GM13976 (cell line): ENCODE measurements at regions not wholly inside any gene's neighbourhood (a gene's known extent, or its start where the extent isn't known, plus 50 kb on each side); places are given as distances from the start of the nearest gene placed in this dataset.

Experiments
- DNase-seq: peaks from one replicate; pipeline ENCODE4 v3.0.0; 2012; ENCODE audit warnings: low spot score
- in situ Hi-C: fragments of 300-500 bp; cut with MboI; formaldehyde crosslinking; loops from one replicate; pipeline ENCODE4 v1.12.0; 2022; ENCODE audit warnings: low sequenced_read_pairs, mixed read lengths, inconsistent platforms; ENCODE audit not compliant: unreplicated experiment
- TF ChIP-seq, protein P1 (sequence below): IDR thresholded peaks from 2 replicates; pipeline ENCODE4 v1.5.1; 2012; ENCODE audit warnings: borderline replicate concordance, mild to moderate bottlenecking; ENCODE audit not compliant: insufficient read depth; ENCODE audit errors: extremely low read depth, missing control alignments, control extremely low read depth

DNA sequence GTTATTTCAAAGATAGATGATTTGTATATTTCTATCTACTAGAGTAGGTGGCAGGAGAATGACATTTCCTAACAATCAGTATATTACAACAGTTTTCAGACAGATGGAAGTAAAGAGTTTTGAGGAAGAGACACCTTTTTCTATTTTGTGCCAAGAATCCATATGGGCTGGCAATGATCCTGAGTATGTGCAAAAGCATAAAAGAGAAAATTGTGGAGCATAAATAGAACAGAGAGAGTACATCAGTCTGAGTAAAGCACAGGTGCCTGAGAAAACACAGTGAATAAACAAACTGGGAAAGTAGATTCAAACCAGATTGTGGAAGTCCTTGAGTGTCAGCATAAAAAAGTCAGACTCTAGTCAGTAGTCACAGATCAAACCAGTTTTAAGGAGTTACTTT, 96.8 kb upstream of the WDR44 start:
- TF ChIP-seq, protein P1, sequence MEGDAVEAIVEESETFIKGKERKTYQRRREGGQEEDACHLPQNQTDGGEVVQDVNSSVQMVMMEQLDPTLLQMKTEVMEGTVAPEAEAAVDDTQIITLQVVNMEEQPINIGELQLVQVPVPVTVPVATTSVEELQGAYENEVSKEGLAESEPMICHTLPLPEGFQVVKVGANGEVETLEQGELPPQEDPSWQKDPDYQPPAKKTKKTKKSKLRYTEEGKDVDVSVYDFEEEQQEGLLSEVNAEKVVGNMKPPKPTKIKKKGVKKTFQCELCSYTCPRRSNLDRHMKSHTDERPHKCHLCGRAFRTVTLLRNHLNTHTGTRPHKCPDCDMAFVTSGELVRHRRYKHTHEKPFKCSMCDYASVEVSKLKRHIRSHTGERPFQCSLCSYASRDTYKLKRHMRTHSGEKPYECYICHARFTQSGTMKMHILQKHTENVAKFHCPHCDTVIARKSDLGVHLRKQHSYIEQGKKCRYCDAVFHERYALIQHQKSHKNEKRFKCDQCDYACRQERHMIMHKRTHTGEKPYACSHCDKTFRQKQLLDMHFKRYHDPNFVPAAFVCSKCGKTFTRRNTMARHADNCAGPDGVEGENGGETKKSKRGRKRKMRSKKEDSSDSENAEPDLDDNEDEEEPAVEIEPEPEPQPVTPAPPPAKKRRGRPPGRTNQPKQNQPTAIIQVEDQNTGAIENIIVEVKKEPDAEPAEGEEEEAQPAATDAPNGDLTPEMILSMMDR, result no peak
- DNase-seq, result no peak

DNA sequence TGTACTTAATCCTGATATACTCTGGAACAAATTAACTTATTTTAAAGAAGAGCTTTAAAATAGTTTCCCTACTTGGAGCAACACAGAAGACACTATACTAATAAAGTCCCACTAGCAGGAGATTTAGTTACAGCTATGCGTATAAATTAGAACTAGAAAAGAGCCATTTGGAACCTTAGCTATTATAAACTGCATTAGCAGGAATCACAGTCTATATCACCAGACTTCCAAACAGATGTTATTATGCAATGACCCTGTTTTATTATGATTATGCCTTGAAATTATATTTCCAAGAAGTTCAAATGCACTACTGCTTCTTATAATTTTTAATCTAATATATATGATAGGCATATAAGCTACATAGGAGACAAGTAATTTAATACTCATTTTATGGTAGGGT, 95.5 kb upstream of the WDR44 start:
- TF ChIP-seq, protein P1, result no peak
- in situ Hi-C loops, result no loop called here
- no peak for DNase-seq

More for the DNA sequence above, 96.8 kb upstream of the WDR44 start:
- in situ Hi-C loops, result no loop called here

DNA sequence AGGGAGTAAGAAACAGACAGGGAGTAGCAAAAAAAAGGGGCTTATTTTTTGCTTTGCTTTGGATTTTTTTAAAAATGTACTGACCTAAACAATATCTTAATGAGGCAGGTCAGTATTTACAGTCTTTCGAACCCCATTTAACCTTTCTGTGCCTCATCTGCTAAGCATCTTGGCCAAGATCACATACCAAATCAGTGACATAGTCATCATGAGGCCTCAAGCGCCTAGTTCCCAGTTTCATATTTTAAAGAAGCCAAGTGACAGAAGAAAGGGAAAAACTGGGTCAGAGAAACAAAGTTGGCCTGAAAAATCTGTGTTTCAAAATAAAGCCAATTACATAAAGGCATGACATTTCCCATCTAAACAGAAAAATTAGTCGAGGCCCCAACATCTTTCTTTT, 94.6 kb upstream of the WDR44 start:
- DNase-seq, result no peak
- in situ Hi-C loops, result no loop called here
- TF ChIP-seq, protein P1, result no peak

DNA sequence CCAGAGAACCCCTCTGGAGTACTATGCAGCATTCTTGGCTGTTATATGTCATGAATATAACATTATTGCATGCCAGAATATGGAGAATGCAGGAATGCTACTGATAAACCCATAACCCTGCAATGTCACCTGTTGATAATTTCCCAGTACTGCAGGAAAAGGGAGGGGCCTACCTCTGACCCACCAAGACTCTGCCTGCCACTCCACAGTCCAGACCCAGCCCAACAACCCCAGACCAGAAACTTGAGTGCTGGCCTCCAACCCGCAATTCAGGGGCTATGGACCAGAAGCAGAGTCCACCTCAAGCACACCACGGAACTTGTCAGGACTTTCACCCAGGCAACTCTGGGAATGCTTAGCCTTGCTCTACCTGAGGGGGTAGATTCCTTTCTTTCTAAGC, 92.9 kb upstream of the WDR44 start:
- TF ChIP-seq, protein P1, result no peak
- no peak for DNase-seq
- in situ Hi-C loops, result no loop called here

DNA sequence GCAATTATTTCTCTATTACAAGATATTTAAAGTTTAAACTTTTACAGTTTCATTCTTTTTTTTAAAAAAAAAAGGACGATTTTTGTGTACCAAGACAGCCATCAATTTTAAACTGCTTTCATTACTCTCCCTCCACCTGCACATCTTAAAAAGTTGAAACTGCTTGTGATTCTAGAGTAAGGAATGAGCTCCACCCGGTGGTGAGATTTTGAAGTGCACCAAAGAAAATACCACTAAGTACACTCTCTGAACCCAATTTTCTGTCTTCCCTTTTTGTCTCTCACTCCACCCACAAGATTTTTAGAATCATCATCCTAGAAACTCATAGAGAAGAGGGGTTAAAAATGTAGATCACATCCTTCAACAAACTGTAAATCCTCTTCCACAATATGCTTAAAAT, 91.3 kb upstream of the WDR44 start:
- TF ChIP-seq, protein P1, result peak; percentile 67
- in situ Hi-C loops, result no loop called here
- DNase-seq, result peak; percentile 38

DNA sequence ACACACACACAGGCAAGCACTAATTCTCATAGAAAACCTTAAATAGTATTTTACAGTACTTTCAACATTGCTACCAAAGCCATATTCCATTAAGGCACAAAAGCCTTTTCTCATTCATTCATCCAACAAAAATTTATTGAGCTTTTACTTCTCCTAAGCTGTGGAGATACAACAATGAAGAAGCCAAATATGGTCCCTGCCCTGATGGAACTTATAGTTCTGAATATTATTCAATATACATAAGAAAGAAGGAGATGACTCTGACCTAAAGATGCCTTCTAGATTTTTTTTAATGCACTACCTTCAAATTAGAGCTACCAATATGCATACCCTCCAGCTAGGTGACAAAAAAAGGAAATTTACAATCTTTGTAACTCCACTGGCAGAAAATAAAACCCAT, 90.0 kb upstream of the WDR44 start:
- TF ChIP-seq, protein P1, result no peak
- in situ Hi-C loops, result no loop called here
- DNase-seq, result no peak

DNA sequence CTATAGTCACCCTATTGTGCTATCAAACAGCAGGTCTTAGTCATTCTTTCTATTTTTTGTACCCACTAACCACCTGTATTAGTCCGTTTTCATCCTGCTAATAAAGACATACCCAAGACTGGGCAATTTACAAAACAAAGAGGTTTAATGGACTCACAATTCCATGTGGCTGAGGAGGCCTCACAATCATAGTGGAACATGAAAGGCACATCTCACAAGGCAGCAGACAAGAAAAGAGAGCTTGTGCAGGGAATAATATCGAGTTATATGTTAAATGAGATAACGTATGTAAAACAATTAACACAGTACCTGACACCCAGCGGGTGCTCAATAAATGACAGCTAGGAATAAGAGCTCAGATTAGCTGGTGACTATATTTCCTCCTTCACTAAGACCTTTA, 88.1 kb upstream of the WDR44 start:
- TF ChIP-seq, protein P1, result no peak
- in situ Hi-C loops, result no loop called here
- DNase-seq, result no peak
